GM12878 (cell line): ENCODE measurements at regions not wholly inside any gene's neighbourhood (a gene's known extent, or its start where the extent isn't known, plus 50 kb on each side); places are given as distances from the start of the nearest gene placed in this dataset.
A peak's percentile ranks its signal among the peaks of the same experiment; 100 is the strongest.
"Not testable (repeated sequence)": the region's sequence is repeated elsewhere in the genome, so short reads cannot be mapped to it uniquely, and the experiment has no call there.

ENCODE experiments used
- ATAC-seq: fragments of 200-7000 bp; cut with Tn5 transposase; 3 replicates; pipeline ENCODE4 v1.9.1; 2020; ENCODE audit warnings: mild to moderate bottlenecking, moderate library complexity
- BruUV-seq: library from RNA; stranded (reverse); fragments of 400-500 nt; replicated peaks from 2 replicates; lab custom pipeline; 2021; lab: Mats Ljungman, UMichigan
- CTCF ChIA-PET: fragments of 300-600 bp; sonication (Branson Sonifier 250); formaldehyde crosslinking; extraction: SDS; loops from one replicate; lab custom pipeline; 2021; ENCODE audit warnings: inconsistent platforms; lab: Yijun Ruan, JAX
- POLR2A ChIA-PET: fragments of 350-600 bp; formaldehyde crosslinking; extraction: SDS; loops from one replicate; lab custom pipeline; 2021; ENCODE audit warnings: inconsistent platforms; lab: Charles Lee
- RAD21 ChIA-PET: fragments of 300-600 bp; sonication (Branson Sonifier 250); formaldehyde crosslinking; loops from one replicate; lab custom pipeline; 2023; ENCODE audit warnings: antibody characterized with exemption; ENCODE audit not compliant: unreplicated experiment; lab: Charles Lee
- SMC1A ChIA-PET: fragments of 300-600 bp; sonication (Branson Sonifier 250); formaldehyde crosslinking; loops from one replicate; lab custom pipeline; 2023; ENCODE audit not compliant: unreplicated experiment, uncharacterized antibody; lab: Charles Lee
- DNase-seq: peaks from one replicate; pipeline ENCODE4 v3.0.0-alpha.2; 2011; ENCODE audit warnings: low read depth, low spot score
- FAIRE-seq: peaks from 3 replicates; lab custom pipeline; 2011; peaks lifted over from hg19 to GRCh38; lab: Jason Lieb, UNC
- H2AFZ ChIP-seq: 2 replicates; pipeline ENCODE4 v1.6.0; 2011; ENCODE audit warnings: low read depth, low read length, control low read depth; ENCODE audit not compliant: control insufficient read depth
- H3K27ac ChIP-seq: 2 replicates; pipeline ENCODE4 v1.5.1; 2011; ENCODE audit warnings: control low read depth; ENCODE audit not compliant: control insufficient read depth, insufficient read depth
- H3K27me3 ChIP-seq, 2 experiments: replicated peaks in 1 of 2; 2 replicates each; pipeline versions ENCODE4 v1.6.0 to v1.6.1; 2011; ENCODE audit warnings: low read length in 1 of 2; ENCODE audit not compliant: control insufficient read depth in 2 of 2, insufficient read depth in 2 of 2
- H3K36me3 ChIP-seq, 2 experiments: 2 replicates each; pipeline ENCODE4 v1.5.1; 2011; ENCODE audit warnings: low read length in 1 of 2; ENCODE audit not compliant: control insufficient read depth in 2 of 2, insufficient read depth in 2 of 2
- H3K4me1 ChIP-seq: 2 replicates; pipeline ENCODE4 v1.6.1; 2011; ENCODE audit warnings: mild to moderate bottlenecking, low read length, moderate library complexity, mixed read lengths; ENCODE audit not compliant: control insufficient read depth, insufficient read depth
- H3K4me2 ChIP-seq: 2 replicates; pipeline ENCODE4 v1.6.0; 2011; ENCODE audit warnings: control low read depth; ENCODE audit not compliant: control insufficient read depth, insufficient read depth
- H3K4me3 ChIP-seq: fragments of 200-600 bp; sonication (generic); 2 replicates; pipeline ENCODE4 v1.5.1; 2016
- H3K79me2 ChIP-seq: 2 replicates; pipeline ENCODE4 v1.6.0; 2011; ENCODE audit warnings: low read length; ENCODE audit not compliant: control insufficient read depth, insufficient read depth
- H3K9ac ChIP-seq: 2 replicates; pipeline ENCODE4 v1.8.0; 2011; ENCODE audit warnings: low read length, control low read depth, mixed read lengths; ENCODE audit not compliant: control insufficient read depth, insufficient read depth
- H3K9me3 ChIP-seq: replicated peaks from 3 replicates; pipeline ENCODE4 v1.5.1; 2011; ENCODE audit warnings: mild to moderate bottlenecking, low read length; ENCODE audit not compliant: control insufficient read depth, insufficient read depth
- H4K20me1 ChIP-seq: 2 replicates; pipeline ENCODE4 v1.6.0; 2011; ENCODE audit not compliant: control insufficient read depth, insufficient read depth
- CTCF ChIP-seq, 3 experiments: IDR thresholded peaks in 2 of 3; conservative IDR thresholded peaks in 1 of 3; 2 replicates each; pipeline ENCODE4 v1.5.1; 2011; ENCODE audit warnings: low read depth in 3 of 3, low read length in 3 of 3, mild to moderate bottlenecking in 3 of 3, control low read depth in 2 of 3, moderate library complexity in 2 of 3, inconsistent platforms in 1 of 3, mixed read lengths in 1 of 3; ENCODE audit not compliant: control insufficient read depth in 2 of 3, insufficient read depth in 1 of 3; ENCODE audit errors: extremely low read depth in 1 of 3
- MEF2B ChIP-seq: fragments of 450-650 bp; IDR thresholded peaks from 2 replicates; pipeline ENCODE4 v1.6.1; 2018; ENCODE audit warnings: mild to moderate bottlenecking, moderate library complexity; ENCODE audit not compliant: partially characterized antibody, poor library complexity, severe bottlenecking
- NBN ChIP-seq: fragments of 450-650 bp; IDR thresholded peaks from 2 replicates; pipeline ENCODE4 v1.6.1; 2016
- RUNX3 ChIP-seq: IDR thresholded peaks from 2 replicates; pipeline ENCODE4 v1.6.1; 2012; ENCODE audit warnings: low read length, inconsistent platforms
- SMC3 ChIP-seq: IDR thresholded peaks from 2 replicates; pipeline ENCODE4 v1.6.1; 2011; ENCODE audit warnings: low read length, improper control_type of control experiment, borderline replicate concordance
- WGBS: methylation state at CpG from one replicate; pipeline ENCODE4 v1.1.6; 2016; ENCODE audit warnings: low lambda C conversion rate; ENCODE audit not compliant: insufficient replicate concordance, insufficient coverage; ENCODE audit errors: missing lambda C conversion rate; 5-methylcytosine and 5-hydroxymethylcytosine counted together
- in situ Hi-C: fragments of 300-500 bp; cut with MboI; formaldehyde crosslinking; loops from 9 replicates; pipeline ENCODE4 v1.14.3; 2018; ENCODE audit warnings: mixed read lengths
- intact Hi-C: fragments of 100-400 bp; cut with micrococcal nuclease; formaldehyde crosslinking; loops from one replicate; pipeline ENCODE4 v1.14.2; 2022; ENCODE audit not compliant: unreplicated experiment

GRCh38 chr14:106661561-106661960 lies 1135.2 kb downstream of the TMEM121 start:
- H2AFZ ChIP-seq, H3K4me1 ChIP-seq, H3K9ac ChIP-seq, BruUV-seq, H4K20me1 ChIP-seq, H3K79me2 ChIP-seq, H3K9me3 ChIP-seq, POLR2A ChIA-PET, in situ Hi-C loops, H3K4me2 ChIP-seq, H3K4me3 ChIP-seq, H3K36me3 ChIP-seq, H3K27me3 ChIP-seq, H3K27ac ChIP-seq: not testable (repeated sequence)
- intact Hi-C loops, result loop anchor here (5.0 kb wide), 2 partner anchors 49 to 799 kb away; no protein-coding TSS in a partner anchor
- WGBS, result 0% methylated on average over 4 of the region's 4 CpGs
- DNase-seq (peak; percentile 27), FAIRE-seq (peak; percentile 90), ATAC-seq (peak; percentile 90)
- SMC1A ChIA-PET, result interaction anchor here (0.9 to 1.3 kb wide), 2 partner anchors 14 to 136 kb away, joined by 4 to 9 read pairs; no protein-coding TSS in a partner anchor
- TF ChIP-seq NBN (0 out of 2 replicates have a peak, but pooled peaks have one; percentile 18), CTCF (IDR thresholded peaks at IDR 0.05 in 2 of 3, conservative IDR thresholded peaks at IDR 0.05 in 1 of 3; ENCODE audit: control insufficient read depth in 2 of 3, extremely low read depth in 1 of 3, insufficient read depth in 1 of 3, low read depth in 3 of 3, low read length in 3 of 3) (peak; percentile 48 to 59 (median 54); a peak in 5 of 6 replicates), SMC3 (peak; percentile 41; the same call in 1 of the 2 replicates), MEF2B (peak; percentile 16), RUNX3 (peak; percentile 27; the same call in 1 of the 2 replicates)
- RAD21 ChIA-PET, result interaction anchor here (1.3 to 2.1 kb wide), 2 partner anchors 169 to 211 kb away, joined by 3 to 4 read pairs; no protein-coding TSS in a partner anchor
- CTCF ChIA-PET, result interaction anchor here (0.7 to 6.0 kb wide), 22 partner anchors 9 to 244 kb away, joined by 3 to 95 read pairs (median 10); no protein-coding TSS in a partner anchor
